ENCODE measurements at regions not wholly inside any gene's neighbourhood (a gene's known extent, or its start where the extent isn't known, plus 50 kb on each side); places are given as distances from the start of the nearest gene placed in this dataset.
A peak's percentile ranks its signal among the peaks of the same experiment; 100 is the strongest.
"Not testable (repeated sequence)": the region's sequence is repeated elsewhere in the genome, so short reads cannot be mapped to it uniquely, and the experiment has no call there.

GRCh38 chr6:170213637-170214018 is 77.2 kb downstream of the DLL1 start:
- not testable (repeated sequence) for DNase-seq (ENCODE audit: low read depth)

- DNase-seq (ENCODE audit: low read depth): no peak
Observed at GRCh38 chr6:170212956-170213636, 77.8 kb downstream of the DLL1 start.

- DNase-seq (ENCODE audit: low read depth): no peak
Observed at GRCh38 chr6:170212051-170212756, 78.7 kb downstream of the DLL1 start.

- no peak for DNase-seq (ENCODE audit: low read depth)
Observed at GRCh38 chr6:170211404-170212025, 79.4 kb downstream of the DLL1 start.

- DNase-seq (ENCODE audit: low read depth): no peak
Observed at GRCh38 chr6:170210651-170211403, 80.1 kb downstream of the DLL1 start.

GRCh38 chr6:170210026-170210390 is 80.9 kb downstream of the DLL1 start:
- DNase-seq (ENCODE audit: low read depth): no peak

GRCh38 chr6:170209354-170210025 is 81.4 kb downstream of the DLL1 start:
- no peak for DNase-seq (ENCODE audit: low read depth)

GRCh38 chr6:170208651-170209353 is 82.1 kb downstream of the DLL1 start:
- DNase-seq (ENCODE audit: low read depth): no peak

- no peak for DNase-seq (ENCODE audit: low read depth)
Observed at GRCh38 chr6:170208182-170208601, 82.7 kb downstream of the DLL1 start.

- DNase-seq (ENCODE audit: low read depth): no peak
Observed at GRCh38 chr6:170207586-170208181, 83.2 kb downstream of the DLL1 start.

- no peak for DNase-seq (ENCODE audit: low read depth)
Observed at GRCh38 chr6:170206851-170207431, 83.9 kb downstream of the DLL1 start.

- no peak for DNase-seq (ENCODE audit: low read depth)
Observed at GRCh38 chr6:170206317-170206621, 84.6 kb downstream of the DLL1 start.

- DNase-seq (ENCODE audit: low read depth): no peak
Observed at GRCh38 chr6:170205534-170206316, 85.2 kb downstream of the DLL1 start.

GRCh38 chr6:170205126-170205525 is 85.8 kb downstream of the DLL1 start:
- no peak for DNase-seq (ENCODE audit: low read depth)

- peak; percentile 16 for DNase-seq (ENCODE audit: low read depth)
Observed at GRCh38 chr6:170203212-170203611, 87.7 kb downstream of the DLL1 start.

GRCh38 chr6:170202416-170203135 is 88.3 kb downstream of the DLL1 start:
- no peak for DNase-seq (ENCODE audit: low read depth)

GRCh38 chr6:170201361-170201760 is 89.5 kb downstream of the DLL1 start:
- DNase-seq (ENCODE audit: low read depth): no peak

- DNase-seq (ENCODE audit: low read depth): peak; percentile 36
Observed at GRCh38 chr6:170200458-170200891, 90.4 kb downstream of the DLL1 start.

- DNase-seq (ENCODE audit: low read depth): no peak
Observed at GRCh38 chr6:170199716-170200115, 91.2 kb downstream of the DLL1 start.

Data from M059J (cell line).